ENCODE measurements at regions not wholly inside any gene's neighbourhood (a gene's known extent, or its start where the extent isn't known, plus 50 kb on each side); places are given as distances from the start of the nearest gene placed in this dataset.

GRCh38 chr22:44549701-44550100, 51.7 kb upstream of the RTL6 start:
- TF ChIP-seq CTCF (IDR thresholded peaks at IDR 0.05) (no peak), POLR2A (IDR thresholded peaks at IDR 0.05) (no peak)
- intact Hi-C loops (cut with DNase I) = no loop called here
- no peak overlapping the region for H3K27ac ChIP-seq
- H3K9me3 ChIP-seq = no peaks in the 10 kb centered on the region
- 74% methylated on average over 4 of the region's 6 CpGs for WGBS (ENCODE audit: insufficient coverage, low coverage, low lambda C conversion rate, missing lambda C conversion rate)
- DNase-seq (peak in 1 of 3 donors; percentile 17), ATAC-seq (no peak)
- no peak overlapping the region for H3K4me3 ChIP-seq
- H3K4me1 ChIP-seq = no peaks in the 10 kb centered on the region
- H3K27me3 ChIP-seq = no peaks in the 10 kb centered on the region
- no peaks in the 10 kb centered on the region for H3K36me3 ChIP-seq

- TF ChIP-seq CTCF (IDR thresholded peaks at IDR 0.05) = no peak
- no peak for TF ChIP-seq POLR2A (IDR thresholded peaks at IDR 0.05)
- intact Hi-C loops (cut with DNase I) = no loop called here
- no peaks in the 10 kb centered on the region for H3K27me3 ChIP-seq
- H3K36me3 ChIP-seq = no peaks in the 10 kb centered on the region
- no peaks in the 10 kb centered on the region for H3K4me1 ChIP-seq
- no peaks in the 10 kb centered on the region for H3K9me3 ChIP-seq
- DNase-seq (peak in 1 of 3 donors; percentile 17), ATAC-seq (no peak)
- H3K4me3 ChIP-seq = no peak overlapping the region
- 78% methylated on average over 3 of the region's 10 CpGs for WGBS (ENCODE audit: insufficient coverage, low coverage, low lambda C conversion rate, missing lambda C conversion rate)
- no peak overlapping the region for H3K27ac ChIP-seq
These were observed 50.9 kb upstream of the RTL6 start for GRCh38 chr22:44548981-44549380.
